Dendritic cell treated with granulocyte-macrophage colony-stimulating factor and Interleukin-4, amounts not matched to agents 40 ng/mL and 50 ng/mL, for 4 days (primary cell): ENCODE measurements at regions not wholly inside any gene's neighbourhood (a gene's known extent, or its start where the extent isn't known, plus 50 kb on each side); places are given as distances from the start of the nearest gene placed in this dataset.
A peak's percentile ranks its signal among the peaks of the same experiment; 100 is the strongest.
"Not testable (repeated sequence)": the region's sequence is repeated elsewhere in the genome, so short reads cannot be mapped to it uniquely, and the experiment has no call there.

Experiments used
- H3K27ac Mint-ChIP-seq: one replicate; pipeline ENCODE4 v1.8.0; 2022; ENCODE audit warnings: mild to moderate bottlenecking, mixed read lengths
- H3K27me3 Mint-ChIP-seq: one replicate; pipeline ENCODE4 v1.8.0; 2022; ENCODE audit warnings: mild to moderate bottlenecking, mixed read lengths
- H3K36me3 Mint-ChIP-seq: one replicate; pipeline ENCODE4 v1.8.0; 2022; ENCODE audit warnings: low read depth, mixed read lengths
- H3K4me1 Mint-ChIP-seq: one replicate; pipeline ENCODE4 v1.8.0; 2022; ENCODE audit warnings: low read depth, mixed read lengths
- H3K4me3 Mint-ChIP-seq: one replicate; pipeline ENCODE4 v1.8.0; 2022; ENCODE audit warnings: mild to moderate bottlenecking, moderate library complexity, mixed read lengths
- H3K9me3 Mint-ChIP-seq: one replicate; pipeline ENCODE4 v1.8.0; 2022; ENCODE audit warnings: mixed read lengths
- intact Hi-C: fragments of 100-400 bp; cut with micrococcal nuclease; formaldehyde crosslinking; loops from one replicate; pipeline ENCODE4 v1.15.0; 2022

- H3K9me3 Mint-ChIP-seq, result peaks cover 6% of the 10 kb centered on the region
- intact Hi-C loops, result loop anchor here (1.0 to 5.0 kb wide), 3 partner anchors 58 to 122 kb away; partner anchors contain the start of gene SPRED1
- H3K4me1 Mint-ChIP-seq, result peaks cover 70% of the 10 kb centered on the region
- no peaks in the 10 kb centered on the region for H3K36me3 Mint-ChIP-seq
- peaks cover 7% of the 10 kb centered on the region for H3K27me3 Mint-ChIP-seq
- H3K27ac Mint-ChIP-seq, result peak overlapping the region; percentile 96
- H3K4me3 Mint-ChIP-seq, result peak overlapping the region; percentile 55
These were observed 122.5 kb upstream of the SPRED1 start for GRCh38 chr15:38130205-38130567.

DNA sequence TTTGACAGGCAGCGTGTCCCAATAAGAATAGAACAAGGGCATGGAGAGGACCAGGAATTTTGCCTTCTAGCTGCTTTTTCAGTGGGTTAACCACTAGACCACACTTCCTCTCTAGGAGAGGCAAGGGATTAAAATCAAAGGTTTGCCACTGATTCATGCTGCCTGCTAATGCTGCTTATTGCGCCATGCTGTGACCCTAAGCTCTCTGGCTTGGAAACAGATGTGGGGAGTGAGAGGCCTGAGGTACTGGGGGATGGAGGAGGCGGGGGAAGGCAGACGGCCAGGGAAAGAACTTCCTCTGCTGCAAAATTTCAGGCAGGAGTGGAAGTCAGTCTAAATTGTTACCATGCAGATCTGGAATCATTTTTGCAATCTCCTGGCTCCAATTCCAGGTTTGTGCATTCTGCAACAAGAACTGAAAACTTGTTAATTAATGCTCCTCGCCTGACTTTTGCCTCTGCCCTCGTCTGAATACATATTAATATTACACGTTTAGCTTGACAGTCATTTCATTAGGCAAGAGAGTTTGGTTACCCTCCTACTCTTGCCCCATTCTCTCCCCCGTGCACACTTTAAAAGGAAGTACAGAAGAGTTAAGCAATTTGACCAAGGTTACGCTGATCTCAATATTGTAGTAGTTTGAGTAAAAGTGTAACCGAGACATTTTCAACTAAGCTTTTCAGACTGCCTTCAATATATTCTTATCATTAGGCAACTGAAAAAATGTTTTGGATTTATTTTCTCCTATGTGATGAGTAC lies 121.7 kb upstream of the SPRED1 start:
- Mint-ChIP-seq H3K4me3 (peak overlapping the region; percentile 55), H3K27ac (peak overlapping the region; percentile 96), H3K36me3 (no peaks in the 10 kb centered on the region), H3K27me3 (peaks cover 9% of the 10 kb centered on the region), H3K9me3 (peaks cover 6% of the 10 kb centered on the region), H3K4me1 (peaks cover 65% of the 10 kb centered on the region)
- intact Hi-C loops, result loop anchor here (1.0 to 5.0 kb wide), 3 partner anchors 59 to 121 kb away; partner anchors contain the start of gene SPRED1

DNA sequence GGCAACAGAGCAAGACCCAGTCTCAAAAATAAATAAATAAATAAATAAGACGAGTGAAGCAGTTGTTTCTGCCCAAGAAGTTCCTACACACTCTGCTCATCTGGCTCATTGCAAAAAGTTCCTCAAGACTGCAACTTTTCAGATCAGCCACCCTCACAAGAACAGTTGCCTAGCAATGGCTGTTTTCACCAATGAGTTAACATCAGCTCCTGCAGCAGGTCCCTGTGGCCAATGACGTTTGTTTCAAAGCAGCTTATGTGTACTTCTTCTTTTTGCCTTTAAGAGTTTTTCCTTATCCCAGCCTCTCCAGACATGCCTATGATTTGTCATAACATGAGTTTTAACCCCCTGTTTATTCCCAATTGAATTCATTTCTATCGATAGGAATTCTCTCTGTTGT lies 118.4 kb upstream of the SPRED1 start:
- Mint-ChIP-seq H3K9me3 (peaks cover 6% of the 10 kb centered on the region), H3K4me1 (peaks cover 40% of the 10 kb centered on the region), H3K27ac (peak overlapping the region; percentile 75), H3K36me3 (no peaks in the 10 kb centered on the region), H3K27me3 (peaks cover 7% of the 10 kb centered on the region), H3K4me3 (no peak overlapping the region)
- intact Hi-C loops, result loop anchor here (5.0 kb wide), 1 partner anchor 117 kb away; no protein-coding TSS in a partner anchor

DNA sequence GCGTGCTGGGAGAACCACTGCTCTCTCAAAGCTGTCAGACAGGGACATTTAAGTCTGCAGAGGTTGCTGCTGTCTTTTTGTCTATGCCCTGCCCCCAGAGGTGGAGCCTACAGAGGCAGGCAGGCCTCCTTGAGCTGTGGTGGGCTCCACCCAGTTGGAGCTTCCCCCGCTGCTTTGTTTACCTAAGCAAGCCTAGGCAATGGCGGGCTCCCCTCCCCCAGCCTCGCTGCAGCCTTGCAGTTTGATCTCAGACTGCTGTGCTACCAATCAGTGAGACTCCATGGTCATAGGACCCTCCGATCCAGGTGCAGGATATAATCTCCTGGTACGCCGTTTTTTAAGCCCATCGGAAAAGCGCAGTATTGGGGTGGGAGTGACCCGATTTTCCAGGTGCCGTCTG lies 110.4 kb upstream of the SPRED1 start:
- H3K9me3 Mint-ChIP-seq, result not testable (repeated sequence)

DNA sequence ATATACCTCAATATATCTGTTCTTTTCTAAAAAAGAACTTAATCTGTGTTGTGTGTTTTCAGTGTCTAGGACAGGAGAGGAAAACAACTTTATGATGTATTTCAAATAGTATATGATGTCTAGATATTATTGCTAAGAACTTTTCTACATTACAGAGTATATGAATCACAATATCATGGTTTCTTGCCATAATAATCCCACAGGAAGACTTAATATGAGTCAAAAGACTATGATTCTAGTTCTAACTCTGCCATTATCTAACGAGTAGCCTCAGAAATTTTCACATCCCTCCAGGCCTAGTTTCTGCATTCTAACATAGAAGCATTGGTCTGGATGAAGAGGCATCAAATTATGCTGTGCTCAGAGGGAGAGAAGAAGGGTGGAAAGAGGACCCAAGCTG lies 107.7 kb upstream of the SPRED1 start:
- Mint-ChIP-seq H3K36me3 (no peaks in the 10 kb centered on the region), H3K4me1 (peaks cover 13% of the 10 kb centered on the region), H3K27me3 (peaks cover 26% of the 10 kb centered on the region), H3K9me3 (peaks cover 12% of the 10 kb centered on the region), H3K4me3 (no peak overlapping the region), H3K27ac (no peak overlapping the region)
- intact Hi-C loops, result no loop called here

More for the DNA sequence above, 110.4 kb upstream of the SPRED1 start:
- H3K4me3 Mint-ChIP-seq, intact Hi-C loops, H3K36me3 Mint-ChIP-seq, H3K27ac Mint-ChIP-seq: not testable (repeated sequence)
- H3K27me3 Mint-ChIP-seq, result peaks cover 31% of the 10 kb centered on the region
- peaks cover 13% of the 10 kb centered on the region for H3K4me1 Mint-ChIP-seq

DNA sequence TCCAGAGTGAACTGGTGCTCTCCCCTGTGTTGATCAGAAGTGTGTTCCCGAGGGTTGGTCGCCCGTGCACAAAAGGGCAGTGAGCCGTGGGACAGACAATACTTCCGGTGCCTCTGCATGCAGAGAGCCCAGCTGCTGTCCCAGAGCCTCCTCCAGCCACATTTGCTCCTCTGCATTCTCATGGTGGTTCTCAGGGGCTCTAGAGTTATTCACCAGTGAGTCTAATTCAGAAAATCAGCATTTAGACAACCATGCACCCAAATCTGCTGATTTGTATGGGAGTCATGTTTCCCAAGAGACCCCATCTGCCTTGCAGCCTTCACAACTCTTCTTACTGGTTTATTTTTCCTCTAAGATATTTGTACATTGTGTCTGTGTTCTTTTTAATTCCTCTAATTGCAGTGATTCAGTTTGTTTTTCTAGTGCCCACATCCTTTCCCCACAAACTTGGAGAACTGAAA lies 107.0 kb upstream of the SPRED1 start:
- peaks cover 13% of the 10 kb centered on the region for H3K4me1 Mint-ChIP-seq
- no peak overlapping the region for H3K27ac Mint-ChIP-seq
- intact Hi-C loops, result no loop called here
- H3K36me3 Mint-ChIP-seq, result no peaks in the 10 kb centered on the region
- H3K27me3 Mint-ChIP-seq, result peaks cover 24% of the 10 kb centered on the region
- H3K9me3 Mint-ChIP-seq, result peaks cover 20% of the 10 kb centered on the region
- no peak overlapping the region for H3K4me3 Mint-ChIP-seq

DNA sequence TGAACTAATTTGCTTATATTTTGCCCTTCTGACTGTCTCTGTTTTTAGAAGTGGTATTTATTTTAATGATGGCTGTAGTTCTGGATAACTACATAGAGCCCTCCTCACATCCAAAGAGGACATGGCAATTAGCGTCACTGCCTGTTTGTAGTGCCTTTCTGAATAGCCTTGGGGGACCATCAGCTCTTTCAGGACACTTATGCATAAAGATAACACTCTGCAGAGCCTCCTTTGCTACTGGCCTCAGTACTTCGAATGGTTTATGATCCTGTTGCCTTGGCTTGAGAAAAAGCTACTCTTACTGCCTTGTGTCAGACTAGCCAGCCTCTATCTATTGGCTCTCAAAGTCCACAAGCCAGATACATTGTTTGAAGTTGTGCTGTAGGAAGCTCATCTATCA lies 105.4 kb upstream of the SPRED1 start:
- H3K9me3 Mint-ChIP-seq, result peaks cover 20% of the 10 kb centered on the region
- peaks cover 13% of the 10 kb centered on the region for H3K4me1 Mint-ChIP-seq
- H3K4me3 Mint-ChIP-seq, result no peak overlapping the region

GRCh38 chr15:38148471-38148870 lies 104.2 kb upstream of the SPRED1 start:
- Mint-ChIP-seq H3K4me3 (no peak overlapping the region), H3K36me3 (no peaks in the 10 kb centered on the region), H3K4me1 (peaks cover 13% of the 10 kb centered on the region), H3K9me3 (peaks cover 14% of the 10 kb centered on the region), H3K27ac (no peak overlapping the region), H3K27me3 (peaks cover 14% of the 10 kb centered on the region)
- intact Hi-C loops, result no loop called here

More for the DNA sequence above, 105.4 kb upstream of the SPRED1 start:
- intact Hi-C loops, result no loop called here
- Mint-ChIP-seq H3K36me3 (no peaks in the 10 kb centered on the region), H3K27me3 (peaks cover 19% of the 10 kb centered on the region), H3K27ac (no peak overlapping the region)

DNA sequence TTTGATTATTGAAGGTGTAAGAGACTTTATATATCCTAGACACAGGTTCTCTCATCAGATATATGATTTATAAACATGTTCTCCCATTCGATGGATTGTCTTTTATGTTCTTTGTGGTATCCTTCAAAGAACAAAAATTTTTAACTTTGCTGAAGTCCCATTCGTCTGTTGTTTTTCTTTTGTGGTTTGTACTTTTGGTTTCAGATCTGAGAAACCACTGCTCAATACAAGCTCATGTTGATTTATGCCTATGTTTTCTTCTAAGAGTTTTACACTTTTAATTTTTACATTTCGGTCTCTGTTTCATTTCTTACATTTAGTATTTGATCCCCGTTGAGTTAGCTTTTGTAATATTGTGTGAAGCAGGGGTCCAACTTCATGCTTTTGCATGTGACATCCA lies 103.3 kb upstream of the SPRED1 start:
- H3K27me3 Mint-ChIP-seq, result peaks cover 12% of the 10 kb centered on the region
- H3K27ac Mint-ChIP-seq, result no peak overlapping the region
- peaks cover 14% of the 10 kb centered on the region for H3K9me3 Mint-ChIP-seq
- H3K4me3 Mint-ChIP-seq, result no peak overlapping the region
- H3K4me1 Mint-ChIP-seq, result peaks cover 21% of the 10 kb centered on the region
- intact Hi-C loops, result no loop called here
- no peaks in the 10 kb centered on the region for H3K36me3 Mint-ChIP-seq

DNA sequence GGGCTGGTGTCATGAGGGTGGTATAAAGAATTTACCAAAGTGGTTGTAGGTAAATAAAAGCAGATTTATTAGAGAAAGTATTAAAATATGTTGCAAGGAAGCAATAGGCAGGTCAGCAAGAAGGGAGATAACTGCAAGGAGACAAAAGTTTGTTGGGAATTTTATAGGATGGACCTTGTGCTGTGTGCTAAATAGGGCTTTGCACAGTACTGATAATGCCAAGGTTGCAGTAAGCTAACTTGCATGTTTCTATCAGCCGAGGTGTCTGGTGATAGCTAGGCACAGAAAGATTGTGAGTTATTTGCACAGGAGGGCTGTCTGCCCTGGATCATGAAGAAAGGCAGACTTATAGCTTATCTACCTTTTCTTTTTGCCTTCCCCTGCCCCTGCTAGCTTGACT lies 102.5 kb upstream of the SPRED1 start:
- Mint-ChIP-seq H3K27ac (no peak overlapping the region), H3K4me1 (peaks cover 25% of the 10 kb centered on the region), H3K4me3 (no peak overlapping the region), H3K36me3 (no peaks in the 10 kb centered on the region), H3K9me3 (peaks cover 14% of the 10 kb centered on the region), H3K27me3 (peaks cover 11% of the 10 kb centered on the region)
- intact Hi-C loops, result no loop called here

GRCh38 chr15:38150794-38151193 lies 101.8 kb upstream of the SPRED1 start:
- intact Hi-C loops, result no loop called here
- H3K4me1 Mint-ChIP-seq, result peaks cover 20% of the 10 kb centered on the region
- no peak overlapping the region for H3K4me3 Mint-ChIP-seq
- peaks cover 6% of the 10 kb centered on the region for H3K27me3 Mint-ChIP-seq
- H3K9me3 Mint-ChIP-seq, result peaks cover 14% of the 10 kb centered on the region
- H3K36me3 Mint-ChIP-seq, result no peaks in the 10 kb centered on the region
- no peak overlapping the region for H3K27ac Mint-ChIP-seq

DNA sequence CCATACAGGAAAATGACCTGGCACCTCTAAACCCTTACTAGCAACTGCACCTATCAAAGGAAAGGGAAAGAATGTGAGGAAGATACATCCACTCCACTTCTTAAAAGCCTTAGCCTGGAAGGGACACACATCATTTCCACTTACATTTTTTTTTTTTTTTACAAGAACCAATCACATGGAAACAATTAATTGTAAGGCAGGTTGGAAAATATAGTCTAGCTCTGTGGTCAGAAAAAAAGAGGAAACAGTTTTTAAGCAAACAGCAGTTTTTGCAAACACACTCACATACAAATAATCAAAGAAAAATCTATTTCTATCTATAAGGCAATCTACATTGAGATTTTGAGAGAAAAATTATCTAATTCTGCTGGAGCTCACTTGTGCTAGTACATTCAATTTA lies 98.9 kb upstream of the SPRED1 start:
- Mint-ChIP-seq H3K4me1 (peaks cover 12% of the 10 kb centered on the region), H3K27me3 (peaks cover 4% of the 10 kb centered on the region), H3K4me3 (no peak overlapping the region), H3K9me3 (peaks cover 14% of the 10 kb centered on the region), H3K36me3 (no peaks in the 10 kb centered on the region), H3K27ac (no peak overlapping the region)
- intact Hi-C loops, result no loop called here

GRCh38 chr15:38154255-38154654 lies 98.4 kb upstream of the SPRED1 start:
- intact Hi-C loops, result no loop called here
- Mint-ChIP-seq H3K27me3 (peaks cover 7% of the 10 kb centered on the region), H3K27ac (no peak overlapping the region), H3K4me3 (no peak overlapping the region), H3K9me3 (peaks cover 14% of the 10 kb centered on the region), H3K4me1 (peaks cover 12% of the 10 kb centered on the region), H3K36me3 (no peaks in the 10 kb centered on the region)

DNA sequence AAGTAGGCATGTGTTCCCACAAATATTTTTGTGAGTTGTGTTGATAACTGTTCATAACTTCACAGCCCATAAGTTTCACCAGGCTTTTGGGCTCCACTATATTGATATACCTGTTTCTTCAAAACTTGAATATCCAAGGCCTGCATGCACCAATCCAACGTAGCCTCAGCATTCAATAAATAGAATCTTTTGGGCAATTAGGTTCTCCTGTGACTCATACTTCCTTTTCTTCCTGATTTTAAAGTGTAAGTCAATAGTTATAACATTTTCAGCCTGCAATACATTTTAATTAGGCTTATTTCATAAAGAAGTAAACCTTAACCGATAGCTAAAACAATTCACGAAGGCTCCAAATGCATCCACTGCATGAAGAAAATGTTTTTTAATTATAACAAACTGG lies 97.8 kb upstream of the SPRED1 start:
- Mint-ChIP-seq H3K4me3 (no peak overlapping the region), H3K36me3 (no peaks in the 10 kb centered on the region), H3K9me3 (peaks cover 11% of the 10 kb centered on the region), H3K27ac (no peak overlapping the region), H3K4me1 (peaks cover 12% of the 10 kb centered on the region), H3K27me3 (peaks cover 10% of the 10 kb centered on the region)
- intact Hi-C loops, result no loop called here

DNA sequence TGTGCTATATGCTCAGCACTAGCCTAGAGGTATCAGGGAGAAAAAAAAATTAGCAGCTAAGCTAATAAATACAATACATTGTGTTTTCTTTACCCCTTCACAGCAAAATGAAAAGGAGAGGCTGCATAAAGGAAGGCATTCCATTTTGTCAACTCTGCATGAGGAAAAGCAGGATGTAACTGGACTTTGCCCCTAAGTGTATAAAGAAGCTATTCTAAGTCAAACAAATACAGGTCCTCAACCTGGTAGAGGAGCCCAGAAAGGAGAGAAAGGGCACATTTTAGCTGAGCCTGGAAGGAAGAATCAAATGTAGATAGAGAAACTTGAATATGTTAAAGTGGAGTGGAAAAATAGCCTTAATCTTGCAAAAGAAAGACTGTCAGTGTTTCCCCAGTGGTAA lies 89.0 kb upstream of the SPRED1 start:
- no peak overlapping the region for H3K4me3 Mint-ChIP-seq
- no peaks in the 10 kb centered on the region for H3K4me1 Mint-ChIP-seq
- H3K27ac Mint-ChIP-seq, result no peak overlapping the region
- no peaks in the 10 kb centered on the region for H3K36me3 Mint-ChIP-seq
- peaks cover 53% of the 10 kb centered on the region for H3K27me3 Mint-ChIP-seq
- H3K9me3 Mint-ChIP-seq, result no peaks in the 10 kb centered on the region
- intact Hi-C loops, result no loop called here
